ENCODE measurements at regions not wholly inside any gene's neighbourhood (a gene's known extent, or its start where the extent isn't known, plus 50 kb on each side); places are given as distances from the start of the nearest gene placed in this dataset.
"Not testable (repeated sequence)": the region's sequence is repeated elsewhere in the genome, so short reads cannot be mapped to it uniquely, and the experiment has no call there.

DNA sequence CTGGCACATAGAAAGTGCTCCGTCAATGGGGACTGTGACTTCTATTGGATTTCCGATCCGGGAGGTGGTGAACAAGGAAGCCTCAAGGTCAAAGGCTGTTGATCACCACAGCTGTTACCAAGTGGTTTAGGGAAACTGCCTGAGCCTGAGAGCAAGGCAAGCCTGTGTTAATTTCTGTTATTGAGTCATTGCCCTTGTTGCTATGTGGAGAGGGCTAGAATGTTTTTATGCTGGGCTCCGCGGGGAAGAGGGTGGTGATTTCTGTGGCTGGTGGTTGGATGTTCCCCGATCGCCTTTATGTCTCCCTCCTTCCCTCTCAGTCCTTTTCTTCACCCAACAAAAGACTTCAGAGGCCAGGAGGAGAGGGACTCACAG, 108.5 kb upstream of the ALX4 start:
- DNase-seq: no peak

DNA sequence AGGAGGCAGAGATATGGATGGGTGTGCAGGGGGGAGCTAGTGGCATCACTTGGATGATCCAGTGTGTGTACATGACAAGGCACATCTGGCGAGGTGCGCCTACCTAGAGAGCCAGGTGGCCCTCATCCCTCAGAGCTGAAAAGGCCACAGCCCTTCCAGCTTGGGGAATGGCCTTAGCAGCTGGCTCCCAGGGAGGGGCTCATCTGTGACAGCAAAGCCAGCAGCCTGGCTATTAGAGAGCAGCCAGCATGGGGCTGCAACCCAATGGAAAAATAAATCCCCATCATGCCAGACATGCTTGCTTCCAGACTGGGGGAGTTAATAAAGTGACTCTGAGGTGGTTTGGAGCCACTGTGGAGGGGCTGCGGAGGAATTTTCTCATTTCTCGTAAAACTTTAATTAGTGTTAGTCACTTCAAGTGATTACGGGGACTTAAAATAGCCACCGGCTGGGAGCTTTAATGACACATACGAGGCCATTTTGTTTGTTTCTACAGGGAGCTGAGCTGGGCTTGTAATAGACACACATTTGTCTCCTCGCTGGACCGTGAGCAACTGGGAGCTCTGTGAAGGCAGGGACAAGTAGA, 111.2 kb upstream of the ALX4 start:
- DNase-seq: no peak

DNA sequence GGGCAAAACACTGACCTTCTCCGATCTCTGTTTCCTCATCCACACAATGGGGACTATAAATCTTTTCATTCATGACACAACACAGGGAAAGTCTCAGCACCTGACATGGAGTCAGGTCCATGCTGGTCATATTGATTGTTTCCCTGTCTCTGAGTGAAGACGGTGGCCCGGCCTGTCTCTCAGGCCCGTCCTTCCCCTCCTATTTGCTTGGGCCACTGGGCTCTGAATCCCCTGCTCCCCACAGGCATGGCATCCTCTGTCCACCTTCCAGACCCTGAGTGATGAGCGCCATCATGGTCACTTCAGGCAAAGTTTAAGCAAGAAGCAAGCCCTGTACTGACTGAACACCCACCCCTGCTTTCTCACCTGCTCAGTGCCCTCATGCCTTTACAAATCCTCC, 113.3 kb upstream of the ALX4 start:
- no peak for DNase-seq

DNA sequence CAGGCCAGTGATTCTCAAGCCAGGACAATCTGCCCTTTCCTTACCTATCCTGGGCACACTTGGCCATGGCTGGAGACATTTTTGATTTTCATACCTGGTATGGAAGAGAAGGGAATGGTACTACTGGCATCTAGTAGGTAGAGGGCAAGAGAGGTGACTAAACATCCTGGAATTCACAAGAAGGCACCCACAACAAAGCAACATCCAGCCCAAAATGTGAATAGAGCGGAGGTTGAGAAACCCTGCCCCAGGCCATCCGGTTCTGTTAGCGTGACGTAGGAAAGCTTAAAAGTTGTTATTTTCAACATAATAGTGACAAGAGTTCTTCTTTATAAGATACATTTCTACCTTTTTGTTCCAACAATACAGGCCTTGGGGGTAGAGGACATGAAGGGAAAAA, 114.9 kb upstream of the ALX4 start:
- no peak for DNase-seq

DNA sequence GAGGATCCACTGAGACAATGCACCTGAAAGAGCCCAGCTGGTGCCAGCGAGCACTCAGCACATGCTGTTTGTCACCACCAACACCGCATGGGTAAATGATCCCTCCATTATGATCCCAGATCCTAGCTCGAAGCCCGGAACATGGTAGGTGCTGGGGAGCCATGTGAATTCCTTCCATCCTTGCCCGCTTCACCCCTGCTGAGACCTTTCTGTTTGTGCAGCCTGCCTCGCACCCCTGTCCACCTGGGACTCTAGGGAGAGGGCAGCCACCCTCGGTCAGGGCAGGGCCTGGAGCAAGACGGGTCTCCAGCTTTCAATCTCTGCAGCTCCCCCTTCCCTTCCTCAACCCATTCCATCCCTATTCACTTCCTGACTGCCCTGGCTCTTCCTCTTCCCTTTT, 116.2 kb upstream of the ALX4 start:
- no peak for DNase-seq

DNA sequence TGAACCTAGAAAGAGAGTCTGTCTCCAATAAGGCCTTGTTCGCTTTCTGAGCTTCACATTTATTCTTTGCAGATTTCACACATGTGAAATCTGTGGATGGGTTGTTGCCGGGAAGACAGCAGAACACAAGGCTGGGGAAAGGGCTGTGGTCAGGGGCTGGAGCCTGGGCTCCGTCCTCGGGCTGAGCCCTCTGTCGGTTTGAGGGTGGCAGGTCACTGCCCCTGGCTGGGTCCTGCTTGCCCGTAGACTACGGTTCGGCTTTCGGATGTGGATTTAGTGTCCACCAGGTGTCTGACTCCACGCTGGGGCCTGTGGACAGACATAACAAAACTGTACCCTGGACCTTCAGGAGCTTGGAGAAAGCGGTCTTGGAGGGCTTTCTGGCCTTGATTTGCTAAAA, 117.0 kb upstream of the ALX4 start:
- DNase-seq: no peak

DNA sequence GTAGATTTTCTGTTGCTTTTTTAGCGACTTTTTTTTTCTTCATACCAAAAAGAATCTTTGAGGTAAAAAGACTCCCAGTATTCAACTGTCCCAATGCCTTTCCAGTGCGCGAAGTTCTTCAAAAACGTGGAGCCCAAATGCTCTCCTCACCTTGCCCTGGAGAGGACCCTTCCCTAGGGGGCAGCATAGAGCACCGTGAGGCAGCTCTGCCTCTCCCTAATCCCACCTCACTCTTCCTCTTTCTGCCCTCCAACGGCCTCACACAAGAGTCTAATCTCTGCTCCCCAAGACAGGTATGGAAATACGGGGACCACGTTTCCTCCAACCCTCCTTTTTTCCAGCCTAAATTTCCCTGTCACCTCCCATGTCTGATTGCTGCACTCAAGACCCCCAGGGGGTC, 117.5 kb upstream of the ALX4 start:
- DNase-seq: peak; percentile 54

DNA sequence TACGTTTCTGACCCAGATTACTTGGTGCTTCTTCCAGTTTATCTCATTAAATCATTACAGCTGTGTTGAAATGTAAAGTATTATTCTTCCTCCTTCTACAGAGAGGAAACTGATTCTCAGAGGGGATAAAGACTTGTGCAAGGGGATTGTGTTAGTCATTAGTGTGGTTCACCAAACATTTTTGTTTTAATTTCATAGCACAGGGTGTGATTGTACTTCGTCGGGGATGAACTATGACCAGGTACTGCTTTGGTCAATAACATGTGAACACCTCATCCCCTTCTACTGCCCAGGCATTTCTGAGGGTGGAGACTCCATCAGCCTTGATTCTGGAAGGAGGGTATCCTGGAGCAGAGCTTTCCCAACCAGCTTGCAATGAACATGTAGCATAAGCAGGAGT, 120.2 kb upstream of the ALX4 start:
- no peak for DNase-seq

DNA sequence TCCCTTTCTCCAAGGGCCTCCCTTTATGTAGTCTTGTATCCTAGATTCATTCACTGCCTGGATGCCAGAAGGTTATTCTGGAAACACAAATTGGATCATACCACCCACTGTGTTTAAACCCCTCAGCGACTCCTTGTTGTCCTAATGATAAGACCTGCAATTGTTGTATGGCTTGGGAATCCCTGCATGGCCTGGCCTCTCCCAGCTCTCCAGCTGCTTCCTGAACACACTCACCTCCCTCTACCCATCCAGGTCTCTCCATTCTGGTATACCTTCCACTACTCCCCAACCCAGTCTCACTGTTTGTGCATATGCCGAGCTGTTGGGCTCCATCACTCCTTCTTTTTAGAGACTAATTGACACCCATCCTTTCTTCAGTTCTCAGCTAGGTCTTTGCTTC, 124.3 kb upstream of the ALX4 start:
- DNase-seq: no peak

DNA sequence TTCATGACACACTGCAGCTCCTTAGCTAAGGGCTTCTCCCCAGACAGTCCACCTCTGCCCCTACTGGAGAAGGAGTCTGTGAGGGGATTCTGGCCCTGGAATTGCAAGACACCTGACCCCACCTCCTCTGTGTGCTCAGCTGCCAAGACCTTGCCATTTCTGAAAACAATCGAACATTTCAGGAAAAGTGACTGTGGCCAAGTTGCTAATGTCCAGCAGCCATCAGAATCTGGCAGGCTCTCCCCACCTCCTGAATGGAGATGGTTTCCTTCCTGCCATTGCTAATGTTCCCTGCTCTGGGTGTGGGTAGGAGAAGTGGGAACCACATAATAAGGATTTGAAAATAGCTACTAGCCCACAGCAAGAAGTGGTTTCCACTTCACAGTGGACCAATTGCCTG, 127.2 kb upstream of the ALX4 start:
- no peak for DNase-seq

DNA sequence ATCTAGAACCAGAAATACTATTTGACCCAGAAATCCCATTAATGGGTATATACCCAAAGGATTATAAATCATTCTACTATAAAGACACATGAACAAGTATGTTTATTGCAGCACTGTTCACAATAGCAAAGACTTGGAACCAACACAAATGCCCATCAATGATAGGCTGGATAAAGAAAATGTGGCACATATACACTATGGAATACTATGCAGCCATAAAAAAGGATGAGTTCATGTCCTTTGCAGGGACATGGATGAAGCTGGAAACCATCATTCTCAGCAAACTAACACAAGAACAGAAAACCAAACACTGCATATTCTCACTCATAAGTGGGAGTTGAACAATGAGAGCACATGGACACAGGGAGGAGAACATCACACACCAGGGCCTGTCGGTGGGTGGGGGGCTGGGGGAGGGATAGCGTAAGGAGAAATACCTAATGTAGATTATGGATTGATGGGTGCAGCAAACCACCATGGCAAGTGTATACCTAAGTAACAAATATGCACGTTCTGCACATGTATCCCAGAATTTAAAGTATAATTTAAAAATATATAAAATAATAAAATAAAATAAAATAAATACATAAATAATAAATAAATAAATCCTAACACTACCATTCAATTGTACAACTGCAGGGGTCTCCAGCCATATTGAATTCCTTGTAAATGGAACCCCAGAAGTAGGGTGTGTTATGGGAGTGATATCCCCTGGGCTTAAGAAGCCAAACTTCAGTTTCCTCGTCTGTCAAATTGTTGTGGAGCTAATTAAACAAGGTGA, 122.4 kb upstream of the CD82 start:
- DNase-seq: not testable (repeated sequence)

DNA sequence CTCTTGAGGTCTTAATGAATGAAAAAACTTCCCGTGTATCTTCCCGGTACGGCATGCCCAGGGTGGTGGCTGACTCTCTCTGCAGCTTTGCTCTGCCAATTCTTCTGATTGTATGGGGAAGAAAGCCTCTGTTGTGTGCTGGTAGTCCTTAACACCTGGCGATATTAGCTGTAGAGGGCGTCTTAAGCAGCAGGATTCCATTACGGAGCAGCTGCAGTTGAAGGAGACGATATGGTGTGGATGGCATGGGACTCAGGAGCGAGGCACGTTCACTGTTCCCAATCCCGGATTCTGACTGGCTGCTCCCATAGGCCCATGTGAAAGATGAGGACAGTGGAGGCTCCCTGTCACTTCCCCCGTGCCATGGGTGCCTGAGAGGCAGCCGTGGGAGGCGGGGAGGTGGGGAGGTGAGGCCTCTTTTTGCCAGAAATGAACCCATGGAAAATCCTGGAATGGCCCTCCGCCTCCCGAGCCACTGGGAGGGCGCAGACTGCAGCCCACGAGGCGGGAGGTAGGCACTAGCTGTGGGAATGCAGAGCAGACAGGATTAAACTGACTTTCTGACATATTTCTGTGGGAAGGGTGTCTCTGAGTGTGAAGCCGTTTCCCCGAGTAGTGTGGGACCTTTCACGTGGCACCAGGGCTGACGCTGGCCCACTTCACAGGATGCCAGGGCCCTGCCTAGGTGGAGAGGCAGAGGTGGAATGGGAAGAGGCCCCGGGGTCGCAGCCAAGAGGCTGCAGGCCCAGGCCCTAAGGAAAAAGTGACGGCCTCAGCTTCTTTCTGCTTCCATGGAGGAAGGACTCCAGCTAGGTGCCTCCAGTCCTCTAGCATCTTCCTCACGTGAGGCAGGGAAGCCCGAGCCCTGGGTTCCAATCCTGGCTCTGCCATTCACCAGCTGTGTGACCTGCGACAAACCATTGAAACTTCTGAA, 121.4 kb upstream of the CD82 start:
- DNase-seq: no peak

DNA sequence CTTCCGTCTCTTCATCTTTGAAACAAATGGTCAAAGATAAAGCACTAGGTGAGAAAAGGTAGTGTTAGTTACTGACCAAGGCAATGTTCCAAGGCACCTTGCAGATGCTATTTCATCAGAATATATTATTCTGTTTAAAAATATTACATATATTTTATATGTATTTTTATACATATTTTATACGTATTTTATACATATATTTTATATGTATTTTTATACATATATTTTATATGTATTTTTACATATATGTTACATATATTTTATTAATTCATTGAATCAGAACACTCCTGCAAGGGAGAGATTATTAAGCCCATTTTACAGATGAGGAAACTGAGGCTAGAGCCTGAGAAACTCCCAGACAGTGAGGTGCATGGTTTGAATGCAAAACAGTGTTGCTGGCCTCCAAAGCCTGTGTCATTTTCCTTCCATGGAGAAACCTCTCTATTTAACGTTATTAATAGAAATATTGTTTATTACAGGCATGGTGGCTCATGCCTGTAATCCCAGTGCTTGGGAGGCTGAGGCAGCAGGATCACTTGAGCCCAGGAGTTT, 120.6 kb upstream of the CD82 start:
- DNase-seq: no peak

DNA sequence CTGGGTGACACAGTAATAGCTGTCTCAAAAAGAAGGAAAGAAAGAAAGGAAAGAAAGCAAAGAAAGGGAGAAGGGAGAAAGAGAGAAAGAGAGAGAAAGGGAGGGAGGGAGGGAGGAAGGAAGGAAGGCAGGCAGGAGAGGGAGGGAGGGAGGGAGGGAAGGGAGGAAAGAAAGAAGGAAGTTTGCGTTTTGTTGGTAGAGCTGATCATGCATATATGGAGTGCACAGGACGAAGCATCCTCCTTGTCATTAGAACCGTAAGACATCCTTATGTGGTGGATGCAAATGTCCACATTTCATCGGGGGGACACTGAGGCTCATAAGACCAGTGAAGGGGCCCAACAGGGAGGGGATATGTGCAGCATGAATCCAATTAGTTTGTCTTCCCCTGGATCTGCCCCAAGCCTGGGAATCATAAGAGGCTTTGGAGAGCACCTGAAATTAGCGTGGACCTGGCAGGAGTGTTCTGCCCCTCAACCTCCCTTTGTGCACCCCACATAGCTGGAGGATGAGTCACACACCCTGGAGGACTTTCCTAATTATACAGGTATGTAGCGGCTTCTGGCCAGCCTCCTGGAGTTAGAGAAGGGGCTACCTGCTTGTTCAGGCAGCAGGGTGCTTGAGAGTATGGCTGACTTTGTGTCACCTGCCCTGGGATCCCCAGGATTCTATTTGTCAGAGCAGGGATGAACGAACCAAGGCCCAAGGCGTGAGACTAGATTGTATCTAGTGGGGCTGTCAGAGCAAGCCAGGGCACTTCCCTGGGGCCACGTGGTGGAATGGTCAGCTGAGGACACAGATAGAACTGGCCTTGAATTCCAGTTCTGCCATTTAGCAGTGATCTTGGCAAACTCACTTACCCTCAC, 119.7 kb upstream of the CD82 start:
- peak; percentile 28 for DNase-seq

DNA sequence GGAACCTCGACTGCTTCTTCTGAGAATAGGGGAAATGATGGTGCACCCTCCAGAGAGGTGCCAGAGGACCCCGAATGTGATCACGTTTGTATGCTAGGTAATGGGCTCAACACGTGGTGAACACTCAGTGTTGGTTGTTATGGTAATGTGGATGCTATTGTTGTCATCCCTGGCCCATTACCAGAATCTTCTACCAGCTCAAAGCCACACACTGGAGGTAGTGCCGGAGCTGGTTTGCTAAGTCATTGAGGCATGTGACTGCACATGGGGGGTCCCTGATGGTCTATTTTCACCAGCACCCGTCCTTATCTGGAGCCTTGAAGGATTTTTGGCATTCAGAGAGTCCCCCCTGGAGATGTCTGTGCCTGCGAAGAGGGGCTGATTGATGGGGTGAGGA, 119.1 kb upstream of the CD82 start:
- DNase-seq: peak; percentile 25

DNA sequence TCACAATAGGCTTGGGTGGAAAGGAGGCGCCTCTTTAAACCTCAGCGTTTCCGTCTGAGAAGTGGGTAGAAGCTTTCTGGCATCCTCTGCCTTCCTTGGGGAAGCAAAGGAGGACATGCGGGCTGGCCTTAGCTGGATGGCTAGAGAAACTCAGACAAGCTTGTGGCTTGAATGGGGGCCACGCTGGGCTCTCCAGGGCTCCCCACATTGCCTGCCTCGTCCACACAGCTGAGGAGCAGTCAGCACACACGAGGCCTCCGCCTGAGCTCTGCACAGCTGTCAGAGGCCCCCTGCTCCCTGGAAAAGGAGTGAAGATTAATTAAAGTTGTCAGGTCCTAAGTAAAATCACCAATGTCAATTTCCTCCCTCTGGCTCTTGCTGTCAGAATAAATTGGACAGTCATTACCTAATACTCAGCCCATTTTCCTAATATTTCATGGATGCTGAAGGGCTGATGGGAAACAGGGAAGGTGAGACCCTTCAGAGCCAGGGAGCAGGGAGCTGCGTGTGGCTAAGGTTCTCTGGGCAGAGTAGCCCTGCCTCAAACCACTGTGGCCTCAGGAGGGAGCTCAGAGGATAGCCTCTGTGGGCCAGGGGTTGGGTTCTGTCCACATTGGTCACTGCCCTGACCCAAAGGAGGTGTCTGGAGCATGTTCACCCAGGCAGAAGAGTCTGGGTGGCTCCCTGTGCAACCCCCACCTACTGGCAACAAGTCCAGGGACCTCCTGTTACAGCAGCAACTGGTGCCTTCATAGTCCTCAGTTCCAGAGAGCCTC, 118.3 kb upstream of the CD82 start:
- peak; percentile 46 for DNase-seq

DNA sequence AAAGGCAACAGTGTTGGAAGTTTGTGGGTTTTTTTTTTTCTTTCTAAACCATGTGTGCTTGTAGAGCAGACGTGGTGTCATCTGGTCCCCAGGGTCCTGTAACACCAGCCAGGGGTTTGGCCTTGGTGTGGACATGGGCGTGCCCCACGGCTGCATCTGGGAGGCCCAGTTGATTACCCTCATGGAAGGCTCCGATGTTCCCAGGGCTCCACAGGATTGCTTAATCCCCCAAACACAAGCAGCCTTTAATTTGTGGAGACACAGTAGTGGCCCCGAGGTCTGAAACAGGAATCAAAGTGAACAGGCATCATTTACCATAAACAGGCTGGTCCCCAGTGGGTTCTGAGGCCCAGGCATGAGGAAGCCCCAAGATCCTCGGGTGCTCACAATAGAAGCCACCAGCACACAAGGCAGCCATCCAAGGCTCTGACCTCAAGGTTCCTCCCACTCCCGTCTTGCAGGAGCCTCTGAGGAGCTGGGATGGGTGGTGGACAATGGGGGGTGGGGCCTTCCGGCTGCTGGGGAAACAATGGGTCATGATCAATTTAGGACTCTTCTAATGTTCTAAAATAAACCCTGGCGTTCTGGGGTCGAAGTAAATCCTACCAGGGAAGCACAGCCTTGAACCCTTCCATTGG, 115.0 kb upstream of the CD82 start:
- peak; percentile 15 for DNase-seq

DNA sequence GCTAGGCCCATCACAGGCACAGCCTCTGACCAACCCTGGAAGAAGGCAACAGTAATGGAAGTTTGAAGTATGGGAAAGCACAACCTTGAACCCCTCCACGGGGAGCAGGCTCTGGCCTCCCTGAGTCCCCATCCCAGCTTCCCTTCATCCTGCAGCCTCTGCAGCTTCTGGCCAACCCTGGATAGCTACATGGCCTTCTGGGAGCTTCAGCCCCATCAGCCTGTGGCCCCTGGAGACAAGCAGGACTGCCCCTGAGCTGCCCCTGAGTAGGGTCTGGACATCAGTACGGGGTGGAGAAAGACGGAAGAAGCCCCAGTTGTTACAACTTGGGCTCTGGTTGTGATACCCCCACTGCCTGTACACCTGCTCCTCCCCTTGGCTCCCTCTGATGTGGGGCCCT, 113.8 kb upstream of the CD82 start:
- DNase-seq: peak; percentile 15

DNA sequence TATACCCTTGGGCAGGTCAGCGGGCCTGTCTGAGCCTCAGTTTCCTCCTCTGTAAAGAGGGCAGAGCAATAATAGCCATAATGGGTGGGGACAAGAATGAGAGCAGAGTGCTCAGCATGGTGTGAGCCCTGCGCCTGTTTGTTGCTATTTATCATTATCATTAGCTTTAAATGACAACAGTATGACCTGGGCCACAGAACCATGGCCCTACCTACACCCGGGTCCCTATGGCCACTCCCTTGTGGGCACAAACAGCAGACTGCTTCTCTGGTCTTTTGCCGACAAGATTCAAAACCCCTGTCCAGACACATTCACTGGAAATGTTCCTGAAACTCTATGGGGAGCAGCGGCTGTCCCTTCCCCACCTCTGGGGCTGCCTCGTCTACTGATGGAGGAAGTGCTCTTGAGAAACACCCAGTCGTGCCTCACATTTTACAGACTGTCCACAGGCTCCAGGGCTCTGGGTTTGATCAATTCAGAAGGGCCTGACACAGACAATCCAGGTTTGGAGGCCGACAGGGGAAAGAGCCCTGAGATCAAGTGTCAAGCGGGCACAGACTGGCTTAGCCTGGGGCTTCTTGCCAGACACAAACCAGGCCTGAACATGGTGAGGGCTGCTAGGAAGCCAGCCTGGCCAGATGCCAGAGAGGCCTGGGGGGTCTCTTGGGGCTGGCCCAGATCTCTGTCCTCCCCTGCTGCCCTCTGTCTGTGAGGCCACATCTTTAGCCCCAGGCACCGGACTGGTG, 112.5 kb upstream of the CD82 start:
- DNase-seq: peak; percentile 18

DNA sequence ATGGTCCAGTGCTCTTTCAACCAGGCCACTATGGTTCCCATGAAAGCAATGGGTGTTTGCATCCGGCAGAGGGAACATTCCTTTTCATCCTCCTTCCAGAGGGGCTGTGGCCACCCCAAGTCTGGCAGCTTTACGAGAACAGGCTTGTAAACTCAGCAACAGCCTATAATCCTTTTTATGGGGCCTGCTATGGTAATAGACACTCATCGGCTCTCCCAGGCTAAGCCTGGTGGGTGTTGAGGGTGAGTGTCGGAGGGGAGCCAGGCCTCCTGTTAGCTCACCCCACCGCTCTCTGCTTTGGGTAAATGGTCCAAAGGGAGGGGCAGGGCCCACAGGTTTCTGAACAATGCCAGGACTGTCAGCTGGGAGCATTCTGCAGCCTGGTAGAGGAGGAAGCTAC, 111.6 kb upstream of the CD82 start:
- DNase-seq: peak; percentile 30

DNA sequence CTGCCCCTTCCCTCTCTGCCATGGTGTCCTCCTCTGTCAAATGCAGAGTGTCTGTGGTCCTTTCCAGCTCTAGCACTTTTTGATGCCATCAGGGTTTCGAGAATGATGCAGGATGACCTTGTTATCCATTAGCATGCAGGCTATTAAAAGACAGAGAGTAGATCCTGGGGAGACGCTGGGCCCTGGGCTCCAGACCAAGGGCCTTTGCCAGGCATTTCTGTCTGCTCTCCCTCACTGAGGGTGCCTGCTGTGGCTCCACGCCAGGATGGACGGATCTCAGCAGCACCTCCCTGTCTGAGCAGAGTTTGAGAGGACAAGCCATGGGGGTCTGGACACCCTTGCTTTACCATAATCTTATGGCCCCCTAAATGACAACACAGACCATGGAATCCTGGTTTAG, 110.8 kb upstream of the CD82 start:
- DNase-seq: peak; percentile 8
